ENCODE measurements at regions not wholly inside any gene's neighbourhood (a gene's known extent, or its start where the extent isn't known, plus 50 kb on each side); places are given as distances from the start of the nearest gene placed in this dataset.
A peak's percentile ranks its signal among the peaks of the same experiment; 100 is the strongest.

- ATAC-seq (ENCODE audit: low FRiP score) = no peak
- DNase-seq = no peak
- 92 to 100% methylated on average over 1 of the region's 1 CpG for WGBS, 2 donors
- intact Hi-C loops (cut with DNase I) = no loop called here
- Histone ChIP-seq H3K27me3 (ENCODE audit: control insufficient read depth in 1 of 2, insufficient read depth in 2 of 2, low read length in 1 of 2) (no peaks in the 10 kb centered on the region), H3K27ac (ENCODE audit: low read depth in 1 of 2, low read length in 2 of 2) (no peak overlapping the region), H3K9me3 (ENCODE audit: control insufficient read depth, low read length) (peaks cover 2% of the 10 kb centered on the region), H3K36me3 (ENCODE audit: control insufficient read depth in 1 of 2, insufficient read depth in 2 of 2, low read length in 1 of 2) (no peaks in the 10 kb centered on the region), H3K4me1 (ENCODE audit: control insufficient read depth in 1 of 2, insufficient read depth in 2 of 2, low read length in 2 of 2) (no peaks in the 10 kb centered on the region), H3K4me3 (ENCODE audit: low read length in 2 of 2) (no peak overlapping the region)
Observed at GRCh38 chr6:103995571-103995970, 864.1 kb downstream of the HACE1 start.

GRCh38 chr6:103983860-103984259 is 875.9 kb downstream of the HACE1 start:
- Histone ChIP-seq H3K36me3 (ENCODE audit: control insufficient read depth in 1 of 2, insufficient read depth in 2 of 2, low read length in 1 of 2) (no peaks in the 10 kb centered on the region), H3K4me1 (ENCODE audit: control insufficient read depth in 1 of 2, insufficient read depth in 2 of 2, low read length in 2 of 2) (no peaks in the 10 kb centered on the region), H3K27ac (ENCODE audit: low read depth in 1 of 2, low read length in 2 of 2) (no peak overlapping the region), H3K27me3 (ENCODE audit: control insufficient read depth in 1 of 2, insufficient read depth in 2 of 2, low read length in 1 of 2) (no peaks in the 10 kb centered on the region), H3K9me3 (ENCODE audit: control insufficient read depth, low read length) (no peaks in the 10 kb centered on the region), H3K4me3 (ENCODE audit: low read length in 2 of 2) (no peak overlapping the region)
- ATAC-seq (ENCODE audit: low FRiP score) = no peak
- intact Hi-C loops (cut with DNase I) = no loop called here
- no peak for DNase-seq
- 91 to 93% methylated on average over 6 of the region's 6 CpGs for WGBS, 2 donors

- no peak for ATAC-seq (ENCODE audit: low FRiP score)
Observed at GRCh38 chr6:103983011-103983410, 876.7 kb downstream of the HACE1 start.

GRCh38 chr6:103982574-103982973 is 877.1 kb downstream of the HACE1 start:
- DNase-seq (no peak), ATAC-seq (ENCODE audit: low FRiP score) (no peak)
- H3K27ac ChIP-seq (ENCODE audit: low read depth in 1 of 2, low read length in 2 of 2) = no peak overlapping the region
- intact Hi-C loops (cut with DNase I) = no loop called here
- WGBS, 2 donors = 37 to 45% methylated on average over 4 of the region's 4 CpGs
- H3K4me1 ChIP-seq (ENCODE audit: control insufficient read depth in 1 of 2, insufficient read depth in 2 of 2, low read length in 2 of 2) = no peaks in the 10 kb centered on the region
- no peak overlapping the region for H3K4me3 ChIP-seq (ENCODE audit: low read length in 2 of 2)
- H3K36me3 ChIP-seq (ENCODE audit: control insufficient read depth in 1 of 2, insufficient read depth in 2 of 2, low read length in 1 of 2) = no peaks in the 10 kb centered on the region
- H3K27me3 ChIP-seq (ENCODE audit: control insufficient read depth in 1 of 2, insufficient read depth in 2 of 2, low read length in 1 of 2) = no peaks in the 10 kb centered on the region
- no peaks in the 10 kb centered on the region for H3K9me3 ChIP-seq (ENCODE audit: control insufficient read depth, low read length)

More at GRCh38 chr6:103983011-103983410, 876.7 kb downstream of the HACE1 start:
- Histone ChIP-seq H3K36me3 (ENCODE audit: control insufficient read depth in 1 of 2, insufficient read depth in 2 of 2, low read length in 1 of 2) (no peaks in the 10 kb centered on the region), H3K9me3 (ENCODE audit: control insufficient read depth, low read length) (no peaks in the 10 kb centered on the region), H3K4me3 (ENCODE audit: low read length in 2 of 2) (no peak overlapping the region), H3K4me1 (ENCODE audit: control insufficient read depth in 1 of 2, insufficient read depth in 2 of 2, low read length in 2 of 2) (no peaks in the 10 kb centered on the region), H3K27ac (ENCODE audit: low read depth in 1 of 2, low read length in 2 of 2) (no peak overlapping the region), H3K27me3 (ENCODE audit: control insufficient read depth in 1 of 2, insufficient read depth in 2 of 2, low read length in 1 of 2) (no peaks in the 10 kb centered on the region)
- DNase-seq = no peak
- intact Hi-C loops (cut with DNase I) = no loop called here
- WGBS, 2 donors = 46% methylated on average over 5 of the region's 5 CpGs

- no peak overlapping the region for H3K27ac ChIP-seq (ENCODE audit: low read depth in 1 of 2, low read length in 2 of 2)
- no peak overlapping the region for H3K4me3 ChIP-seq (ENCODE audit: low read length in 2 of 2)
- no peaks in the 10 kb centered on the region for H3K27me3 ChIP-seq (ENCODE audit: control insufficient read depth in 1 of 2, insufficient read depth in 2 of 2, low read length in 1 of 2)
- DNase-seq (no peak), ATAC-seq (ENCODE audit: low FRiP score) (no peak)
- intact Hi-C loops (cut with DNase I) = no loop called here
- H3K36me3 ChIP-seq (ENCODE audit: control insufficient read depth in 1 of 2, insufficient read depth in 2 of 2, low read length in 1 of 2) = no peaks in the 10 kb centered on the region
- 18 to 29% methylated on average over 2 of the region's 2 CpGs for WGBS, 2 donors
- no peaks in the 10 kb centered on the region for H3K4me1 ChIP-seq (ENCODE audit: control insufficient read depth in 1 of 2, insufficient read depth in 2 of 2, low read length in 2 of 2)
- H3K9me3 ChIP-seq (ENCODE audit: control insufficient read depth, low read length) = no peaks in the 10 kb centered on the region
Observed at GRCh38 chr6:103979308-103979707, 880.4 kb downstream of the HACE1 start.

GRCh38 chr6:103937389-103937788 is 922.3 kb downstream of the HACE1 start:
- no peak for ATAC-seq (ENCODE audit: low FRiP score)
- intact Hi-C loops (cut with DNase I) = no loop called here
- H3K27me3 ChIP-seq (ENCODE audit: control insufficient read depth in 1 of 2, insufficient read depth in 2 of 2, low read length in 1 of 2) = no peaks in the 10 kb centered on the region
- H3K36me3 ChIP-seq (ENCODE audit: control insufficient read depth in 1 of 2, insufficient read depth in 2 of 2, low read length in 1 of 2) = no peaks in the 10 kb centered on the region
- peaks cover 3% of the 10 kb centered on the region for H3K9me3 ChIP-seq (ENCODE audit: control insufficient read depth, low read length)
- H3K27ac ChIP-seq (ENCODE audit: low read depth in 1 of 2, low read length in 2 of 2) = no peak overlapping the region
- DNase-seq = no peak
- H3K4me1 ChIP-seq (ENCODE audit: control insufficient read depth in 1 of 2, insufficient read depth in 2 of 2, low read length in 2 of 2) = no peaks in the 10 kb centered on the region
- no peak overlapping the region for H3K4me3 ChIP-seq (ENCODE audit: low read length in 2 of 2)

GRCh38 chr6:103925317-103925716 is 934.4 kb downstream of the HACE1 start:
- Histone ChIP-seq H3K36me3 (ENCODE audit: control insufficient read depth in 1 of 2, insufficient read depth in 2 of 2, low read length in 1 of 2) (no peaks in the 10 kb centered on the region), H3K27ac (ENCODE audit: low read depth in 1 of 2, low read length in 2 of 2) (no peak overlapping the region), H3K27me3 (ENCODE audit: control insufficient read depth in 1 of 2, insufficient read depth in 2 of 2, low read length in 1 of 2) (no peaks in the 10 kb centered on the region), H3K4me3 (ENCODE audit: low read length in 2 of 2) (no peak overlapping the region), H3K9me3 (ENCODE audit: control insufficient read depth, low read length) (peaks cover 2% of the 10 kb centered on the region), H3K4me1 (ENCODE audit: control insufficient read depth in 1 of 2, insufficient read depth in 2 of 2, low read length in 2 of 2) (no peaks in the 10 kb centered on the region)
- intact Hi-C loops (cut with DNase I) = no loop called here
- 71 to 80% methylated on average over 2 of the region's 2 CpGs for WGBS, 2 donors
- ATAC-seq (ENCODE audit: low FRiP score) (no peak), DNase-seq (no peak)

- ATAC-seq (ENCODE audit: low FRiP score) (no peak), DNase-seq (no peak)
- H3K9me3 ChIP-seq (ENCODE audit: control insufficient read depth, low read length) = peaks cover 1% of the 10 kb centered on the region
- H3K36me3 ChIP-seq (ENCODE audit: control insufficient read depth in 1 of 2, insufficient read depth in 2 of 2, low read length in 1 of 2) = no peaks in the 10 kb centered on the region
- H3K27me3 ChIP-seq (ENCODE audit: control insufficient read depth in 1 of 2, insufficient read depth in 2 of 2, low read length in 1 of 2) = no peaks in the 10 kb centered on the region
- H3K27ac ChIP-seq (ENCODE audit: low read depth in 1 of 2, low read length in 2 of 2) = no peak overlapping the region
- H3K4me3 ChIP-seq (ENCODE audit: low read length in 2 of 2) = no peak overlapping the region
- intact Hi-C loops (cut with DNase I) = no loop called here
- H3K4me1 ChIP-seq (ENCODE audit: control insufficient read depth in 1 of 2, insufficient read depth in 2 of 2, low read length in 2 of 2) = no peaks in the 10 kb centered on the region
Observed at GRCh38 chr6:103910018-103910417, 949.7 kb downstream of the HACE1 start.

- intact Hi-C loops (cut with DNase I) = loop anchor here in 1 of 2 donors (1.0 kb wide), 1 partner anchor 34 kb away; no protein-coding TSS in a partner anchor
- peaks cover 1% of the 10 kb centered on the region for H3K9me3 ChIP-seq (ENCODE audit: control insufficient read depth, low read length)
- H3K4me1 ChIP-seq (ENCODE audit: control insufficient read depth in 1 of 2, insufficient read depth in 2 of 2, low read length in 2 of 2) = no peaks in the 10 kb centered on the region
- H3K4me3 ChIP-seq (ENCODE audit: low read length in 2 of 2) = no peak overlapping the region
- H3K36me3 ChIP-seq (ENCODE audit: control insufficient read depth in 1 of 2, insufficient read depth in 2 of 2, low read length in 1 of 2) = no peaks in the 10 kb centered on the region
- DNase-seq (no peak), ATAC-seq (ENCODE audit: low FRiP score) (peak; percentile 44)
- no peak overlapping the region for H3K27ac ChIP-seq (ENCODE audit: low read depth in 1 of 2, low read length in 2 of 2)
- no peaks in the 10 kb centered on the region for H3K27me3 ChIP-seq (ENCODE audit: control insufficient read depth in 1 of 2, insufficient read depth in 2 of 2, low read length in 1 of 2)
- WGBS, 2 donors = 95 to 98% methylated on average over 3 of the region's 3 CpGs
Observed at GRCh38 chr6:103908898-103909297, 950.8 kb downstream of the HACE1 start.
